ENCODE measurements at regions not wholly inside any gene's neighbourhood (a gene's known extent, or its start where the extent isn't known, plus 50 kb on each side); places are given as distances from the start of the nearest gene placed in this dataset.

GRCh38 chr7:9250876-9251275 is 817.5 kb downstream of the NXPH1 start:
- Histone ChIP-seq H3K18ac (ENCODE audit: low read depth, low read length) (no peak overlapping the region), H3K36me3 (ENCODE audit: control insufficient read depth, insufficient read depth, low read length) (no peaks in the 10 kb centered on the region), H2AFZ (replicated peaks; ENCODE audit: low read length, poor library complexity) (no peak overlapping the region), H3K4me2 (ENCODE audit: low read depth, low read length) (no peak overlapping the region), H4K91ac (ENCODE audit: insufficient read depth, low read depth, low read length) (no peak overlapping the region), H2BK120ac (ENCODE audit: low read depth, low read length) (no peak overlapping the region), H4K20me1 (ENCODE audit: insufficient read depth, low read length) (no peaks in the 10 kb centered on the region), H3K79me1 (ENCODE audit: low read depth in 1 of 2, low read length in 2 of 2) (no peaks in the 10 kb centered on the region), H3K4ac (ENCODE audit: low read depth, low read length) (no peak overlapping the region), H3K27ac (ENCODE audit: insufficient read depth, low read length) (no peak overlapping the region), H2AK5ac (ENCODE audit: low read depth, low read length) (no peak overlapping the region), H4K5ac (ENCODE audit: low read depth, low read length) (no peak overlapping the region), H2BK5ac (ENCODE audit: low read depth, low read length, poor library complexity, severe bottlenecking) (no peak overlapping the region), H3K56ac (ENCODE audit: extremely low read depth, insufficient read depth, low read length) (no peak overlapping the region), H4K8ac (ENCODE audit: low read depth in 2 of 2, low read length in 2 of 2) (no peak overlapping the region), H3K27me3 (ENCODE audit: control insufficient read depth, insufficient read depth, low read length) (no peaks in the 10 kb centered on the region), H2AK9ac (replicated peaks; ENCODE audit: low read depth, low read length, poor library complexity) (no peak overlapping the region), H3K9ac (ENCODE audit: low read depth, low read length) (no peak overlapping the region), H2BK15ac (ENCODE audit: low read depth, low read length) (no peak overlapping the region), H3K23ac (ENCODE audit: low read depth, low read length) (no peak overlapping the region), H3K4me1 (ENCODE audit: control insufficient read depth, insufficient read depth, low read length) (no peaks in the 10 kb centered on the region), H3K9me1 (ENCODE audit: insufficient read depth, low read length) (no peaks in the 10 kb centered on the region), H3K4me3 (ENCODE audit: insufficient read depth, low read depth, low read length) (no peak overlapping the region), H2BK20ac (ENCODE audit: low read depth, low read length) (no peak overlapping the region), H3K14ac (replicated peaks; ENCODE audit: low read depth, low read length) (no peak overlapping the region), H3K9me3 (ENCODE audit: control insufficient read depth, insufficient read depth, low read length) (peaks cover 15% of the 10 kb centered on the region)
- no peak for ATAC-seq (ENCODE audit: low read depth)
- POLR2A ChIA-PET (ENCODE audit: unreplicated experiment): no interaction called here
- dilution Hi-C loops (cut with HindIII; ENCODE audit: low sequenced_read_pairs, unreplicated experiment) (no loop called here), intact Hi-C loops (cut with micrococcal nuclease) (no loop called here), in situ Hi-C loops (cut with MboI; ENCODE audit: low sequenced_read_pairs) (no loop called here)
- WGBS, 2 experiments (ENCODE audit: extremely low coverage in 2 of 2, insufficient read length in 1 of 2): no CpG with 5 or more reads among the region's 4 CpGs
- CTCF ChIA-PET: no interaction called here
- BruUV-seq (replicated peaks): no TSS peak
- DNase-seq: no peak
- no peak for TF ChIP-seq POLR2A (IDR thresholded peaks at IDR 0.05; ENCODE audit: low read depth, low read length)

All from IMR-90 (cell line).